Activated T-helper 2 cell treated with anti-CD3 and anti-CD28 coated beads, Interferon-gamma antibody, Interleukin-2, Interleukin-4, amounts not matched to agents 10 μg/mL and 5 μg/mL and 100 μg/mL, durations not matched to agents 14 hours and 24 hours and 36 hours (primary cell): ENCODE measurements at regions not wholly inside any gene's neighbourhood (a gene's known extent, or its start where the extent isn't known, plus 50 kb on each side); places are given as distances from the start of the nearest gene placed in this dataset.

ENCODE experiments used
- DNase-seq: peaks from one replicate; pipeline ENCODE4 v3.0.0; 2021; ENCODE audit warnings: low spot score
- H3K27ac Mint-ChIP-seq: one replicate; pipeline ENCODE4 v1.8.0; 2021; ENCODE audit warnings: mixed read lengths
- H3K27me3 Mint-ChIP-seq: one replicate; pipeline ENCODE4 v1.8.0; 2021; ENCODE audit warnings: low read depth, mixed read lengths
- H3K36me3 Mint-ChIP-seq: one replicate; pipeline ENCODE4 v1.8.0; 2021; ENCODE audit warnings: low read depth, mixed read lengths
- H3K4me1 Mint-ChIP-seq: one replicate; pipeline ENCODE4 v1.8.0; 2021; ENCODE audit warnings: low read depth, mixed read lengths
- H3K4me3 Mint-ChIP-seq: one replicate; pipeline ENCODE4 v1.8.0; 2021; ENCODE audit warnings: low read depth, mild to moderate bottlenecking, moderate library complexity, mixed read lengths
- H3K9me3 Mint-ChIP-seq: one replicate; pipeline ENCODE4 v1.8.0; 2021; ENCODE audit warnings: mixed read lengths
- intact Hi-C: fragments of 100-400 bp; cut with micrococcal nuclease; formaldehyde crosslinking; loops from one replicate; pipeline ENCODE4 v1.15.1; 2023

- Mint-ChIP-seq H3K27me3 (no peaks in the 10 kb centered on the region), H3K27ac (no peak overlapping the region), H3K36me3 (no peaks in the 10 kb centered on the region), H3K4me1 (no peaks in the 10 kb centered on the region), H3K4me3 (no peak overlapping the region), H3K9me3 (no peaks in the 10 kb centered on the region)
- DNase-seq = no peak
- intact Hi-C loops = no loop called here
Measured at GRCh38 chrX:69279234-69279633, 114.0 kb upstream of the PJA1 start.

- H3K4me3 Mint-ChIP-seq = no peak overlapping the region
- H3K27ac Mint-ChIP-seq = no peak overlapping the region
- no peaks in the 10 kb centered on the region for H3K9me3 Mint-ChIP-seq
- no peaks in the 10 kb centered on the region for H3K36me3 Mint-ChIP-seq
- H3K4me1 Mint-ChIP-seq = no peaks in the 10 kb centered on the region
- H3K27me3 Mint-ChIP-seq = no peaks in the 10 kb centered on the region
- no peak for DNase-seq
- intact Hi-C loops = no loop called here
Measured at GRCh38 chrX:69278031-69278687, 112.9 kb upstream of the PJA1 start.

DNA sequence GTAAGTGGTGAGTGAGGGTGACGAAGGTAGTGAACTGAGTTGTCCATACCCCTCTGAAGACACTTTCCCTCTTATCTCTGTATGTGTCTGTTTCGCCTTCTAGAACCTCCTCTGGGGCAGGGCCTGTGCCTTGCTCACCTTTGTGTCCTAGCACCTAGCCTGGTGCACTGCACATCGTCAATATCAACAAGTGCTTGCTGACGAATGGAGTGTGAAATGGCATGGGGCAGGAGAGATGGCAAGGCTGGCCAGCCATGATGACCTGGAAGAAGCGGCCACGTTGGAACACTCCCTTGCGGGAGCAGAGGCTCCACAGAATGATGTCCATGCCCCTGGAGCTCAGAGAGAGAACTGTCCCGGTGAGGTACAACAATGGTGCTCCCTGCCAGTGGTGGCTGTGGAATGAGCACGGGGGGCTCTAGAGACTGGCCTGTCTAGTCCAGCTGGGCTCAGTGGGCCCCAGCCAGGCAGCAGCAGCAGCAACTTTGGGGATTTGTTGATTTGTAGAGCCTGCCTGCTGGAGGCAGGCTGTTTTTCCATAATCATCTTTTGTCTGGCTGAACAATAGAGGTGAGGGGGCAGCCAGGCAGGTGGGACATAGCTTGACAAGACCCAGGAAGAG lies 112.2 kb upstream of the PJA1 start:
- Mint-ChIP-seq H3K4me1 (no peaks in the 10 kb centered on the region), H3K4me3 (no peak overlapping the region), H3K27me3 (no peaks in the 10 kb centered on the region), H3K27ac (no peak overlapping the region), H3K9me3 (no peaks in the 10 kb centered on the region), H3K36me3 (no peaks in the 10 kb centered on the region)
- no peak for DNase-seq
- intact Hi-C loops = no loop called here

GRCh38 chrX:69268611-69269010 lies 103.4 kb upstream of the PJA1 start:
- H3K27ac Mint-ChIP-seq = no peak overlapping the region
- DNase-seq = no peak
- peaks cover 6% of the 10 kb centered on the region for H3K27me3 Mint-ChIP-seq
- H3K4me3 Mint-ChIP-seq = no peak overlapping the region
- no peaks in the 10 kb centered on the region for H3K9me3 Mint-ChIP-seq
- H3K36me3 Mint-ChIP-seq = no peaks in the 10 kb centered on the region
- intact Hi-C loops = no loop called here
- no peaks in the 10 kb centered on the region for H3K4me1 Mint-ChIP-seq

- H3K27ac Mint-ChIP-seq = no peak overlapping the region
- intact Hi-C loops = no loop called here
- DNase-seq = no peak
- H3K36me3 Mint-ChIP-seq = no peaks in the 10 kb centered on the region
- H3K9me3 Mint-ChIP-seq = no peaks in the 10 kb centered on the region
- no peaks in the 10 kb centered on the region for H3K4me1 Mint-ChIP-seq
- H3K4me3 Mint-ChIP-seq = no peak overlapping the region
- H3K27me3 Mint-ChIP-seq = peaks cover 16% of the 10 kb centered on the region
Measured at GRCh38 chrX:69264158-69264581, 98.9 kb upstream of the PJA1 start.

GRCh38 chrX:69263251-69263820 lies 98.1 kb upstream of the PJA1 start:
- H3K27me3 Mint-ChIP-seq = peaks cover 16% of the 10 kb centered on the region
- DNase-seq = no peak
- no peaks in the 10 kb centered on the region for H3K9me3 Mint-ChIP-seq
- H3K36me3 Mint-ChIP-seq = no peaks in the 10 kb centered on the region
- no peak overlapping the region for H3K27ac Mint-ChIP-seq
- H3K4me1 Mint-ChIP-seq = no peaks in the 10 kb centered on the region
- no peak overlapping the region for H3K4me3 Mint-ChIP-seq
- intact Hi-C loops = no loop called here

GRCh38 chrX:69262036-69262936 lies 97.0 kb upstream of the PJA1 start:
- H3K4me3 Mint-ChIP-seq = no peak overlapping the region
- intact Hi-C loops = no loop called here
- no peak for DNase-seq
- H3K9me3 Mint-ChIP-seq = no peaks in the 10 kb centered on the region
- H3K27ac Mint-ChIP-seq = no peak overlapping the region
- H3K27me3 Mint-ChIP-seq = peaks cover 16% of the 10 kb centered on the region
- H3K36me3 Mint-ChIP-seq = no peaks in the 10 kb centered on the region
- H3K4me1 Mint-ChIP-seq = no peaks in the 10 kb centered on the region

- no peaks in the 10 kb centered on the region for H3K9me3 Mint-ChIP-seq
- no peaks in the 10 kb centered on the region for H3K36me3 Mint-ChIP-seq
- peaks cover 16% of the 10 kb centered on the region for H3K27me3 Mint-ChIP-seq
- H3K27ac Mint-ChIP-seq = no peak overlapping the region
- H3K4me1 Mint-ChIP-seq = no peaks in the 10 kb centered on the region
- DNase-seq = no peak
- intact Hi-C loops = no loop called here
- no peak overlapping the region for H3K4me3 Mint-ChIP-seq
Measured at GRCh38 chrX:69260169-69260568, 94.9 kb upstream of the PJA1 start.

- intact Hi-C loops = no loop called here
- no peak overlapping the region for H3K4me3 Mint-ChIP-seq
- H3K27me3 Mint-ChIP-seq = peaks cover 13% of the 10 kb centered on the region
- DNase-seq = no peak
- H3K27ac Mint-ChIP-seq = no peak overlapping the region
- no peaks in the 10 kb centered on the region for H3K36me3 Mint-ChIP-seq
- H3K4me1 Mint-ChIP-seq = no peaks in the 10 kb centered on the region
- H3K9me3 Mint-ChIP-seq = no peaks in the 10 kb centered on the region
Measured at GRCh38 chrX:69258893-69259292, 93.6 kb upstream of the PJA1 start.

GRCh38 chrX:69257499-69258127 lies 92.4 kb upstream of the PJA1 start:
- Mint-ChIP-seq H3K27ac (no peak overlapping the region), H3K36me3 (no peaks in the 10 kb centered on the region), H3K4me3 (no peak overlapping the region), H3K27me3 (peaks cover under 1% of the 10 kb centered on the region), H3K9me3 (no peaks in the 10 kb centered on the region), H3K4me1 (no peaks in the 10 kb centered on the region)
- no peak for DNase-seq
- intact Hi-C loops = no loop called here

GRCh38 chrX:69256291-69256565 lies 91.0 kb upstream of the PJA1 start:
- H3K9me3 Mint-ChIP-seq = no peaks in the 10 kb centered on the region
- H3K27ac Mint-ChIP-seq = no peak overlapping the region
- H3K4me3 Mint-ChIP-seq = no peak overlapping the region
- no peaks in the 10 kb centered on the region for H3K27me3 Mint-ChIP-seq
- no peak for DNase-seq
- H3K4me1 Mint-ChIP-seq = no peaks in the 10 kb centered on the region
- intact Hi-C loops = no loop called here
- H3K36me3 Mint-ChIP-seq = no peaks in the 10 kb centered on the region

DNA sequence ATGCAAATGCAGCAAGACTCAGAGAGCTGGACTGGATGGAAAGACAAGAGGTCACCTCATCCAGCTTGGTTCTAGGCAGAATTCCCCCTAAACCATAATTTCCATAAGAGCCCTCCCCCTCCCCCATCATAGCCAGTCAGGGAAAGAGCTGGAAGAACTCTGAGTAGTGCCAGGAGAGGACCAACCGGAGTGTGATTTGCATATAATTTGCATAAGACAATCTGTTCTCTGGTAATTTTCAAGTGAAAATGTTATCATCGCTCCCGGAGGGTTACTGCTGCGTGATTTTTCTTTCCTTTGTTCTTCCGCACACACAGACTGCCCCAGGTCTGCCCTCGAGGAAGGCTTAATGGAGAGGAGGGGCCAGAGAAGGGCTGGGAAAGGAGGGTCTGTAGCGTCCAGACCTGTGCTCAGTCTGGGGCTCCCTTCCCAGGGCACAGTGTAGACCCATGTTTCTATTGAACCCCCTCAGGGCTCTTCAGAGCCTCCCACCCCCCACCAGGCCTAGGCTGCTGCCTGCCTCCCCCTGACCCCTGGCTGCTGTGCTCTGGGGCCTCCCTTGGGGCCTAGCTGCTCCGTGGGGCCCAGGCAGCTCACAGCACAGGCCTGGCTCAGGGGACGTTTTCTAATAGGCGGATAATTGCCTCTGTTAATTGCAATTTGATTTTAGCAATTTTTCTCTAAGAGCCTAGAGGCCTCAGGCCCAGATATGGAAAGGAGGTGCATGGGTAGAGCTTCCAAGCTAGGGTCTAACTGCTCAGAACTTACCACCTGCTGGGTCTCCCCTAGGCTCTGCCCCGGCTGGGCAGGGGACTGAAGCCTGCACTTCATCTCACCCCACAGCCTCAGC lies 90.4 kb upstream of the PJA1 start:
- intact Hi-C loops = no loop called here
- Mint-ChIP-seq H3K4me3 (no peak overlapping the region), H3K4me1 (no peaks in the 10 kb centered on the region), H3K9me3 (no peaks in the 10 kb centered on the region), H3K27me3 (no peaks in the 10 kb centered on the region), H3K27ac (no peak overlapping the region), H3K36me3 (no peaks in the 10 kb centered on the region)
- no peak for DNase-seq
